ENCODE measurements at regions not wholly inside any gene's neighbourhood (a gene's known extent, or its start where the extent isn't known, plus 50 kb on each side); places are given as distances from the start of the nearest gene placed in this dataset.

- DNase-seq = no peak
- Histone ChIP-seq H3K9me3 (no peaks in the 10 kb centered on the region), H3K4me1 (no peaks in the 10 kb centered on the region), H3K27me3 (no peaks in the 10 kb centered on the region), H3K4me3 (no peak overlapping the region), H3K36me3 (no peaks in the 10 kb centered on the region), H3K27ac (no peak overlapping the region)
- intact Hi-C loops (cut with DNase I; ENCODE audit: low total_unique reads) = no loop called here
- no peak for TF ChIP-seq CTCF (IDR thresholded peaks at IDR 0.05)
- no peak for TF ChIP-seq POLR2A (IDR thresholded peaks at IDR 0.05)
Measured at GRCh38 chr14:48504921-48505320, 829.5 kb upstream of the MDGA2 start.

GRCh38 chr14:48490756-48491155 is 815.4 kb upstream of the MDGA2 start:
- intact Hi-C loops (cut with DNase I; ENCODE audit: low total_unique reads) = no loop called here
- DNase-seq = no peak

GRCh38 chr14:48473944-48474343 is 798.5 kb upstream of the MDGA2 start:
- TF ChIP-seq CTCF (IDR thresholded peaks at IDR 0.05) = no peak
- no peak for TF ChIP-seq POLR2A (IDR thresholded peaks at IDR 0.05)
- no peak for DNase-seq
- no peaks in the 10 kb centered on the region for H3K36me3 ChIP-seq
- no peak overlapping the region for H3K4me3 ChIP-seq
- intact Hi-C loops (cut with DNase I; ENCODE audit: low total_unique reads) = no loop called here
- no peak overlapping the region for H3K27ac ChIP-seq
- H3K9me3 ChIP-seq = no peaks in the 10 kb centered on the region
- H3K4me1 ChIP-seq = no peaks in the 10 kb centered on the region
- no peaks in the 10 kb centered on the region for H3K27me3 ChIP-seq

More at GRCh38 chr14:48490756-48491155, 815.4 kb upstream of the MDGA2 start:
- Histone ChIP-seq H3K4me3 (no peak overlapping the region), H3K27me3 (no peaks in the 10 kb centered on the region), H3K4me1 (no peaks in the 10 kb centered on the region), H3K36me3 (no peaks in the 10 kb centered on the region), H3K27ac (no peak overlapping the region), H3K9me3 (no peaks in the 10 kb centered on the region)
- TF ChIP-seq CTCF (IDR thresholded peaks at IDR 0.05) (no peak), POLR2A (IDR thresholded peaks at IDR 0.05) (no peak)

GRCh38 chr14:48456051-48456450 is 780.6 kb upstream of the MDGA2 start:
- Histone ChIP-seq H3K36me3 (no peaks in the 10 kb centered on the region), H3K4me3 (no peak overlapping the region), H3K9me3 (no peaks in the 10 kb centered on the region), H3K27ac (no peak overlapping the region), H3K4me1 (no peaks in the 10 kb centered on the region), H3K27me3 (no peaks in the 10 kb centered on the region)
- TF ChIP-seq POLR2A (IDR thresholded peaks at IDR 0.05) = no peak
- no peak for TF ChIP-seq CTCF (IDR thresholded peaks at IDR 0.05)
- intact Hi-C loops (cut with DNase I; ENCODE audit: low total_unique reads) = no loop called here
- no peak for DNase-seq

- H3K27me3 ChIP-seq = no peaks in the 10 kb centered on the region
- no peak for DNase-seq
- no peaks in the 10 kb centered on the region for H3K36me3 ChIP-seq
- intact Hi-C loops (cut with DNase I; ENCODE audit: low total_unique reads) = no loop called here
- TF ChIP-seq POLR2A (IDR thresholded peaks at IDR 0.05) (no peak), CTCF (IDR thresholded peaks at IDR 0.05) (no peak)
- H3K4me1 ChIP-seq = no peaks in the 10 kb centered on the region
- no peaks in the 10 kb centered on the region for H3K9me3 ChIP-seq
- no peak overlapping the region for H3K27ac ChIP-seq
- no peak overlapping the region for H3K4me3 ChIP-seq
Measured at GRCh38 chr14:48454887-48455286, 779.5 kb upstream of the MDGA2 start.

All from uterus (tissue), 3 donors.